Nephron (organoid): ENCODE measurements at regions not wholly inside any gene's neighbourhood (a gene's known extent, or its start where the extent isn't known, plus 50 kb on each side); places are given as distances from the start of the nearest gene placed in this dataset.

ENCODE experiments used
- H3K27ac Mint-ChIP-seq, 3 experiments: 2 replicates each; pipeline ENCODE4 v1.8.0; 2020; ENCODE audit warnings: mixed read lengths in 3 of 3, mild to moderate bottlenecking in 2 of 3, moderate library complexity in 1 of 3
- H3K27me3 Mint-ChIP-seq: 2 replicates; pipeline ENCODE4 v1.8.0; 2021; ENCODE audit warnings: low read depth, mild to moderate bottlenecking, moderate library complexity, mixed read lengths
- H3K36me3 Mint-ChIP-seq: 2 replicates; pipeline ENCODE4 v1.8.0; 2020; ENCODE audit warnings: low read depth, mixed read lengths
- H3K4me1 Mint-ChIP-seq: 2 replicates; pipeline ENCODE4 v1.8.0; 2020; ENCODE audit warnings: mixed read lengths
- H3K4me3 Mint-ChIP-seq, 3 experiments: 2 replicates each; pipeline ENCODE4 v1.8.0; 2020; ENCODE audit warnings: mild to moderate bottlenecking in 3 of 3, mixed read lengths in 3 of 3, moderate library complexity in 2 of 3
- H3K9me3 Mint-ChIP-seq: 2 replicates; pipeline ENCODE4 v1.8.0; 2020; ENCODE audit warnings: mixed read lengths
- CTCF ChIP-seq, 3 experiments: fragments of 200-600 bp; sonication (generic); IDR thresholded peaks; one replicate each; pipeline ENCODE4 v1.5.0; 2021; ENCODE audit warnings: antibody characterized with exemption in 3 of 3; ENCODE audit not compliant: unreplicated experiment in 3 of 3

- no peaks in the 10 kb centered on the region for H3K36me3 Mint-ChIP-seq
- H3K9me3 Mint-ChIP-seq = peaks cover 2% of the 10 kb centered on the region
- no peak overlapping the region for H3K4me3 Mint-ChIP-seq
- peak overlapping the region; percentile 5 to 52 (median 30) for H3K27ac Mint-ChIP-seq
- no peak for TF ChIP-seq CTCF (IDR thresholded peaks at IDR 0.05; ENCODE audit: unreplicated experiment in 3 of 3)
- peaks cover 51% of the 10 kb centered on the region for H3K4me1 Mint-ChIP-seq
- H3K27me3 Mint-ChIP-seq = no peaks in the 10 kb centered on the region
Measured at GRCh38 chr2:234165421-234165820, 114.9 kb downstream of the SPP2 start.

- Mint-ChIP-seq H3K36me3 (no peaks in the 10 kb centered on the region), H3K27me3 (no peaks in the 10 kb centered on the region), H3K4me3 (no peak overlapping the region), H3K9me3 (peaks cover 2% of the 10 kb centered on the region), H3K27ac (peak overlapping the region; percentile 5 to 52 (median 30)), H3K4me1 (peaks cover 51% of the 10 kb centered on the region)
- TF ChIP-seq CTCF (IDR thresholded peaks at IDR 0.05; ENCODE audit: unreplicated experiment in 3 of 3) = no peak
Measured at GRCh38 chr2:234164493-234165413, 114.3 kb downstream of the SPP2 start.

GRCh38 chr2:234163510-234164045, 113.1 kb downstream of the SPP2 start:
- H3K27ac Mint-ChIP-seq = peak overlapping the region; percentile 18 to 60 (median 29)

GRCh38 chr2:234162861-234163260, 112.4 kb downstream of the SPP2 start:
- Mint-ChIP-seq H3K27me3 (no peaks in the 10 kb centered on the region), H3K27ac (peak overlapping the region; percentile 6 to 40 (median 29)), H3K4me3 (no peak overlapping the region), H3K9me3 (peaks cover 2% of the 10 kb centered on the region), H3K4me1 (peaks cover 32% of the 10 kb centered on the region), H3K36me3 (no peaks in the 10 kb centered on the region)
- no peak for TF ChIP-seq CTCF (IDR thresholded peaks at IDR 0.05; ENCODE audit: unreplicated experiment in 3 of 3)

More at GRCh38 chr2:234163510-234164045, 113.1 kb downstream of the SPP2 start:
- Mint-ChIP-seq H3K4me3 (no peak overlapping the region), H3K4me1 (peaks cover 39% of the 10 kb centered on the region), H3K27me3 (no peaks in the 10 kb centered on the region), H3K9me3 (peaks cover 2% of the 10 kb centered on the region), H3K36me3 (no peaks in the 10 kb centered on the region)
- TF ChIP-seq CTCF (IDR thresholded peaks at IDR 0.05; ENCODE audit: unreplicated experiment in 3 of 3) = no peak

- peaks cover 32% of the 10 kb centered on the region for H3K4me1 Mint-ChIP-seq
- H3K36me3 Mint-ChIP-seq = no peaks in the 10 kb centered on the region
- H3K27me3 Mint-ChIP-seq = no peaks in the 10 kb centered on the region
- H3K27ac Mint-ChIP-seq = no peak overlapping the region
- H3K9me3 Mint-ChIP-seq = peaks cover 2% of the 10 kb centered on the region
- no peak for TF ChIP-seq CTCF (IDR thresholded peaks at IDR 0.05; ENCODE audit: unreplicated experiment in 3 of 3)
- H3K4me3 Mint-ChIP-seq = no peak overlapping the region
Measured at GRCh38 chr2:234161932-234162331, 111.4 kb downstream of the SPP2 start.
